Midbrain (tissue), 1 donor: ENCODE measurements at regions not wholly inside any gene's neighbourhood (a gene's known extent, or its start where the extent isn't known, plus 50 kb on each side); places are given as distances from the start of the nearest gene placed in this dataset.

ENCODE experiments used
- DNase-seq: peaks from one replicate; lab custom pipeline; 2025; lab: John Stamatoyannopoulos, UW

- DNase-seq = no peak
Measured at GRCh38 chr4:18880871-18881270, 859.3 kb upstream of the LCORL start.

GRCh38 chr4:18878561-18878960, 857.0 kb upstream of the LCORL start:
- no peak for DNase-seq

GRCh38 chr4:18869166-18869565, 847.6 kb upstream of the LCORL start:
- no peak for DNase-seq

GRCh38 chr4:18860836-18861530, 839.4 kb upstream of the LCORL start:
- no peak for DNase-seq

GRCh38 chr4:18859468-18859867, 837.9 kb upstream of the LCORL start:
- no peak for DNase-seq

GRCh38 chr4:18858229-18858922, 836.8 kb upstream of the LCORL start:
- no peak for DNase-seq

GRCh38 chr4:18850867-18851266, 829.3 kb upstream of the LCORL start:
- DNase-seq = no peak

- DNase-seq = peak; percentile 18
Measured at GRCh38 chr4:18847249-18847890, 825.8 kb upstream of the LCORL start.

- no peak for DNase-seq
Measured at GRCh38 chr4:18846313-18846712, 824.8 kb upstream of the LCORL start.

- DNase-seq = no peak
Measured at GRCh38 chr4:18844726-18845125, 823.2 kb upstream of the LCORL start.

GRCh38 chr4:18842431-18842830, 820.9 kb upstream of the LCORL start:
- no peak for DNase-seq

- DNase-seq = no peak
Measured at GRCh38 chr4:18840481-18840880, 818.9 kb upstream of the LCORL start.

GRCh38 chr4:18816228-18816895, 794.8 kb upstream of the LCORL start:
- no peak for DNase-seq

GRCh38 chr4:18815779-18816173, 794.2 kb upstream of the LCORL start:
- DNase-seq = no peak

GRCh38 chr4:18815081-18815778, 793.7 kb upstream of the LCORL start:
- no peak for DNase-seq

GRCh38 chr4:18813771-18814170, 792.2 kb upstream of the LCORL start:
- no peak for DNase-seq

GRCh38 chr4:18813055-18813454, 791.5 kb upstream of the LCORL start:
- no peak for DNase-seq

GRCh38 chr4:18803781-18804180, 782.2 kb upstream of the LCORL start:
- no peak for DNase-seq

- no peak for DNase-seq
Measured at GRCh38 chr4:18798123-18798522, 776.6 kb upstream of the LCORL start.

- no peak for DNase-seq
Measured at GRCh38 chr4:18795794-18796193, 774.2 kb upstream of the LCORL start.

GRCh38 chr4:18777190-18777930, 755.8 kb upstream of the LCORL start:
- DNase-seq = no peak
